Thoracic aorta (tissue), 2 donors: ENCODE measurements at regions not wholly inside any gene's neighbourhood (a gene's known extent, or its start where the extent isn't known, plus 50 kb on each side); places are given as distances from the start of the nearest gene placed in this dataset.

Experiments
- ATAC-seq: fragments of 150-250 bp; one replicate; pipeline ENCODE4 v1.8.0; 2017; ENCODE audit warnings: low read depth; ENCODE audit not compliant: insufficient number of reproducible peaks, low FRiP score
- DNase-seq: peaks from one replicate; pipeline ENCODE4 v3.0.0-alpha.2; 2020; ENCODE audit warnings: low spot score
- H3K27ac ChIP-seq, 2 donors: fragments of 200-600 bp; sonication (generic); 1 replicate in 1 of 2; 2 replicates in 1 of 2; pipeline ENCODE4 v1.5.1; 2016; ENCODE audit warnings: mild to moderate bottlenecking in 2 of 2, moderate library complexity in 2 of 2
- H3K27me3 ChIP-seq: fragments of 200-600 bp; sonication (generic); replicated peaks from 2 replicates; pipeline ENCODE4 v1.6.0; 2016; ENCODE audit warnings: mild to moderate bottlenecking; ENCODE audit not compliant: insufficient read depth
- H3K36me3 ChIP-seq: fragments of 200-600 bp; sonication (generic); one replicate; pipeline ENCODE4 v1.5.1; 2016
- H3K4me1 ChIP-seq, 2 donors: fragments of 200-600 bp; sonication (generic); 1 replicate in 1 of 2; 2 replicates in 1 of 2; pipeline versions ENCODE4 v1.5.1 to v1.6.0; 2016; ENCODE audit warnings: low read depth in 2 of 2, mild to moderate bottlenecking in 1 of 2; ENCODE audit not compliant: control insufficient read depth in 1 of 2
- H3K4me3 ChIP-seq: fragments of 200-600 bp; sonication (generic); 2 replicates; pipeline ENCODE4 v1.5.1; 2016; ENCODE audit warnings: mild to moderate bottlenecking
- H3K9me3 ChIP-seq: fragments of 200-600 bp; sonication (generic); 2 replicates; pipeline ENCODE4 v1.5.1; 2016
- TF ChIP-seq, protein P1 (sequence below): fragments of 200-600 bp; sonication (generic); IDR thresholded peaks from one replicate; pipeline ENCODE4 v1.5.1; 2019; ENCODE audit warnings: antibody characterized with exemption

- TF ChIP-seq, protein P1, sequence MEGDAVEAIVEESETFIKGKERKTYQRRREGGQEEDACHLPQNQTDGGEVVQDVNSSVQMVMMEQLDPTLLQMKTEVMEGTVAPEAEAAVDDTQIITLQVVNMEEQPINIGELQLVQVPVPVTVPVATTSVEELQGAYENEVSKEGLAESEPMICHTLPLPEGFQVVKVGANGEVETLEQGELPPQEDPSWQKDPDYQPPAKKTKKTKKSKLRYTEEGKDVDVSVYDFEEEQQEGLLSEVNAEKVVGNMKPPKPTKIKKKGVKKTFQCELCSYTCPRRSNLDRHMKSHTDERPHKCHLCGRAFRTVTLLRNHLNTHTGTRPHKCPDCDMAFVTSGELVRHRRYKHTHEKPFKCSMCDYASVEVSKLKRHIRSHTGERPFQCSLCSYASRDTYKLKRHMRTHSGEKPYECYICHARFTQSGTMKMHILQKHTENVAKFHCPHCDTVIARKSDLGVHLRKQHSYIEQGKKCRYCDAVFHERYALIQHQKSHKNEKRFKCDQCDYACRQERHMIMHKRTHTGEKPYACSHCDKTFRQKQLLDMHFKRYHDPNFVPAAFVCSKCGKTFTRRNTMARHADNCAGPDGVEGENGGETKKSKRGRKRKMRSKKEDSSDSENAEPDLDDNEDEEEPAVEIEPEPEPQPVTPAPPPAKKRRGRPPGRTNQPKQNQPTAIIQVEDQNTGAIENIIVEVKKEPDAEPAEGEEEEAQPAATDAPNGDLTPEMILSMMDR, result no peak
- DNase-seq (no peak), ATAC-seq (no peak)
- H3K36me3 ChIP-seq, result no peaks in the 10 kb centered on the region
- no peaks in the 10 kb centered on the region for H3K9me3 ChIP-seq
- H3K27me3 ChIP-seq, result no peaks in the 10 kb centered on the region
- no peak overlapping the region for H3K4me3 ChIP-seq
- peaks cover 0 to 14% of the 10 kb centered on the region in 2 donors for H3K4me1 ChIP-seq
- no peak overlapping the region for H3K27ac ChIP-seq
These were observed 111.9 kb downstream of the OXSM start for GRCh38 chr3:25901796-25902195.

- Histone ChIP-seq H3K9me3 (no peaks in the 10 kb centered on the region), H3K4me1 (peaks cover 0 to 22% of the 10 kb centered on the region in 2 donors), H3K27ac (no peak overlapping the region), H3K4me3 (no peak overlapping the region), H3K36me3 (no peaks in the 10 kb centered on the region), H3K27me3 (no peaks in the 10 kb centered on the region)
- ATAC-seq (no peak), DNase-seq (no peak)
- TF ChIP-seq, protein P1, result no peak
These were observed 112.7 kb downstream of the OXSM start for GRCh38 chr3:25902586-25902985.

- no peak overlapping the region for H3K27ac ChIP-seq
- no peak for DNase-seq
- ATAC-seq, result no peak
- H3K27me3 ChIP-seq, result no peaks in the 10 kb centered on the region
- no peak overlapping the region for H3K4me3 ChIP-seq
- peaks cover 0 to 23% of the 10 kb centered on the region in 2 donors for H3K4me1 ChIP-seq
- no peaks in the 10 kb centered on the region for H3K36me3 ChIP-seq
- H3K9me3 ChIP-seq, result no peaks in the 10 kb centered on the region
- TF ChIP-seq, protein P1, result no peak
These were observed 113.7 kb downstream of the OXSM start for GRCh38 chr3:25903371-25904129.

DNA sequence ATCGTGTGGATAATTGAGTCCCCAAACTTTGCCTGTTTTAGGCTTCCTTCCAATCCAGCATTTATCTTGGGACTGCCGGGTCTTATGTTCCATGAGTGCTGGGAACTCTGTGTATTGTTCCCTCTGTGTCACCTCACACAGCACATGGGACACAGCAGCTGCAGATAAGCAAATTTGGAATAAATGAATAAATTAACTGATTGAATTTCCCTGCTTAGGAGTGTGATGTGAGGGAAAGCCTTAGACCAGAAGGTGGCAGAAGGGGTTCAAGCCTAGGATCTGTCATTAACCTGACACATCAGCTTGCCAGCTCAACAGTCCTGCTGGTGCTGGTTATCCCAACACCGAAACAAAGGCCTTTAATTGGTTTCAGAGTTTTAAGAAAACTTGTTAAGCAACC is 114.3 kb downstream of the OXSM start:
- H3K27me3 ChIP-seq, result no peaks in the 10 kb centered on the region
- TF ChIP-seq, protein P1, result no peak
- no peaks in the 10 kb centered on the region for H3K9me3 ChIP-seq
- H3K27ac ChIP-seq, result no peak overlapping the region
- no peak for ATAC-seq
- peaks cover 0 to 23% of the 10 kb centered on the region in 2 donors for H3K4me1 ChIP-seq
- H3K36me3 ChIP-seq, result no peaks in the 10 kb centered on the region
- no peak for DNase-seq
- H3K4me3 ChIP-seq, result no peak overlapping the region

DNA sequence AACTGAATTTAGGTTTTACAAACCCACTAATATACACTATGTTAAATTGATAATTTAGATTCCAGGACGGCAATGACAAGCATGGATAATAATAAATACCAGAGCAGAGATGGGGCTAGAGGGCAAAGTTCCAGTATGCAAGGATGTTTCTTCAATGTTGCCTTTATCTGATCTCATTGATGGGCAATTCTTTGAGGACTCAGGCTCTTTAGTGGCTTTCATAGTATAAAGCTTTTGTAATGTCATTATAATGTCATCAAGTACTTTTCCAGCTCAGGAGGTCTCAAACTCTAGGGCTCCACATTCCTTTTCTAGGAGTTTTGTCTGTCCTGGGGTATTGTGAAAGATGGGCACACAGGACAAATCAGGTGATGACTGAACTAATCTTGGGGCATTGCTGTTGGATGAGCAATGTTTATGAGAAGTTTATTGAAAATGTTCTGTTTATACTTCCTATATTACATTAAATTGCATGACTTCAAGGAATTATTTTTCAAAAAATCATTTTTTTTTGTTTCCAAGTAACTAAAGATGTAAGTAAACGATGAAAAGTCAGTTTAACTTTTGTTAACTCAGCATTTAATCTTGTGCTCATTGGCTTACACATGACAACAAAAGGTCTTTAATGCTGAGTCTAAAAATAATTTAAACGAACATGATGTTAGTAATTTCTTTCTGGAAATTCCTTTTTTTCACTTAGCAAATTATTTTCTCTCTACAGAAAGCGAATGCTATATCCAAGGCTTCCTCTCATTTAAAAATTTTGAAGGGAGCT is 116.4 kb downstream of the OXSM start:
- peaks cover 0 to 23% of the 10 kb centered on the region in 2 donors for H3K4me1 ChIP-seq
- H3K27me3 ChIP-seq, result no peaks in the 10 kb centered on the region
- H3K36me3 ChIP-seq, result no peaks in the 10 kb centered on the region
- H3K9me3 ChIP-seq, result no peaks in the 10 kb centered on the region
- ATAC-seq, result no peak
- DNase-seq, result no peak
- H3K4me3 ChIP-seq, result no peak overlapping the region
- no peak overlapping the region for H3K27ac ChIP-seq
- TF ChIP-seq, protein P1, result no peak
